GM12874 (cell line): ENCODE measurements at regions not wholly inside any gene's neighbourhood (a gene's known extent, or its start where the extent isn't known, plus 50 kb on each side); places are given as distances from the start of the nearest gene placed in this dataset.

ENCODE experiments used
- TF ChIP-seq, protein P1 (sequence below): IDR thresholded peaks from 2 replicates; pipeline ENCODE4 v1.5.1; 2011; ENCODE audit warnings: low read depth, mild to moderate bottlenecking, control low read depth, low read length, moderate library complexity; ENCODE audit not compliant: insufficient read depth

DNA sequence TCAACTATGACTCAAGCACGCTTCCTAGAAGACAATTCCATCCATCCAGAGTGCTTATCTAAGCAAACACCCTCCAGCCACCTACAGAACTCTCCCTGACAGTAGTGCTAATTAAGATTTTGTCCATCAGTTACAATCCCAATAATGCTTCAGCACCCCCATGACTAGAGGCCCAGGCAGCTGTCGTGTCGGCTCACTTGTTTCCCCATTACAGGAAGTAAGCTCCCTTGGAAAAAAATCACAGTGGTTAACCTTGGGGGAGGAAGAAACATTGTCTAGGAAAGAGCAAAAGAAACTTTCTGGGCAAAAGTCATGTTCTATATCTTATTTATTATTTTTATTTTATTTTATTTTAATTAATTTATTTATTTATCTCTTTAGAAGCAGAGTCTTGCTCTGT lies 108.8 kb upstream of the LPAR1 start:
- TF ChIP-seq, protein P1, sequence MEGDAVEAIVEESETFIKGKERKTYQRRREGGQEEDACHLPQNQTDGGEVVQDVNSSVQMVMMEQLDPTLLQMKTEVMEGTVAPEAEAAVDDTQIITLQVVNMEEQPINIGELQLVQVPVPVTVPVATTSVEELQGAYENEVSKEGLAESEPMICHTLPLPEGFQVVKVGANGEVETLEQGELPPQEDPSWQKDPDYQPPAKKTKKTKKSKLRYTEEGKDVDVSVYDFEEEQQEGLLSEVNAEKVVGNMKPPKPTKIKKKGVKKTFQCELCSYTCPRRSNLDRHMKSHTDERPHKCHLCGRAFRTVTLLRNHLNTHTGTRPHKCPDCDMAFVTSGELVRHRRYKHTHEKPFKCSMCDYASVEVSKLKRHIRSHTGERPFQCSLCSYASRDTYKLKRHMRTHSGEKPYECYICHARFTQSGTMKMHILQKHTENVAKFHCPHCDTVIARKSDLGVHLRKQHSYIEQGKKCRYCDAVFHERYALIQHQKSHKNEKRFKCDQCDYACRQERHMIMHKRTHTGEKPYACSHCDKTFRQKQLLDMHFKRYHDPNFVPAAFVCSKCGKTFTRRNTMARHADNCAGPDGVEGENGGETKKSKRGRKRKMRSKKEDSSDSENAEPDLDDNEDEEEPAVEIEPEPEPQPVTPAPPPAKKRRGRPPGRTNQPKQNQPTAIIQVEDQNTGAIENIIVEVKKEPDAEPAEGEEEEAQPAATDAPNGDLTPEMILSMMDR = no peak

- TF ChIP-seq, protein P1 = no peak
Measured at GRCh38 chr9:111144741-111145140, 106.5 kb upstream of the LPAR1 start.

- TF ChIP-seq, protein P1 = no peak
Measured at GRCh38 chr9:111136180-111136579, 97.9 kb upstream of the LPAR1 start.

GRCh38 chr9:111131211-111131610 lies 92.9 kb upstream of the LPAR1 start:
- TF ChIP-seq, protein P1 = no peak

- TF ChIP-seq, protein P1 = no peak
Measured at GRCh38 chr9:111120526-111120925, 82.3 kb upstream of the LPAR1 start.

DNA sequence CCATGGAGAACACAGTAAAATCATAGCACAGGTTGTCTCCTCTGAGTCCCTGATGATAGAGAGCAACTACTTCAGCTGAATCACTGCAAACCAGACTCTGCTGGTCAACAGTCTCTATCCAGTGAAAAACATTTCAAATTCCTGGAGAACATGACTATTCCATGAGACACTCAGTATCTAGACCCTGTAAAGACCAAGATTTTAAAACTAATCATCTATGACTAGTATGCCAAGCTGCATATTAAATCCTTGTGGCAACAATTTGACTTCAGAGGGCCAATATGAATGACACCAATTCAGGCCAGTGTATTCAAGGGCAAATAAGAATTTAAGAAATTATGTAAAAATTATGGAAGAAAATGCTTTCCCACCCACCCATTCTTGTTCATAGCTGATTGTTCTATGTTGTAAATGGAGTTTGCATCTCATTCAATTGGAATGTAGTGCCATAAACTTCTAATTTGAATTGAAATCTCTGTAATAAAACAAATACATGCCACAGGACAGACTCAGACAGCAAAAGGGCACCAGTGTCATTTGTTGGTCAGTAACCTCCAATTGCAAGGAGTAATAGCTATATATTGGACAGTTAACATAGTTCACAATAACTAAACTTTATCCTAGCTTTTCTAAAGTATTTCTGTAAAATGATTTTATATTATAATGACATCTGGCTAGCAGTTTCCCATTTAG lies 80.1 kb upstream of the LPAR1 start:
- TF ChIP-seq, protein P1 = no peak

- TF ChIP-seq, protein P1 = no peak
Measured at GRCh38 chr9:111114486-111114885, 76.2 kb upstream of the LPAR1 start.

- TF ChIP-seq, protein P1 = no peak
Measured at GRCh38 chr9:111113712-111114111, 75.4 kb upstream of the LPAR1 start.
